Retinal pigment epithelial cell (primary cell): ENCODE measurements at regions not wholly inside any gene's neighbourhood (a gene's known extent, or its start where the extent isn't known, plus 50 kb on each side); places are given as distances from the start of the nearest gene placed in this dataset.
"Not testable (repeated sequence)": the region's sequence is repeated elsewhere in the genome, so short reads cannot be mapped to it uniquely, and the experiment has no call there.

Experiments used
- DNase-seq: peaks from one replicate; pipeline ENCODE4 v3.0.0-alpha.2; 2010; ENCODE audit warnings: low read depth
- H3K4me3 ChIP-seq: 2 replicates; pipeline ENCODE4 v1.5.1; 2011; ENCODE audit warnings: mild to moderate bottlenecking, low read length, control low read depth, moderate library complexity
- CTCF ChIP-seq: conservative IDR thresholded peaks from 2 replicates; pipeline ENCODE4 v1.5.1; 2011; ENCODE audit warnings: low read depth, low read length, control low read depth, inconsistent platforms

GRCh38 chr5:75839547-75839946, 122.3 kb upstream of the POC5 start:
- DNase-seq = no peak
- no peak overlapping the region for H3K4me3 ChIP-seq
- no peak for TF ChIP-seq CTCF

DNA sequence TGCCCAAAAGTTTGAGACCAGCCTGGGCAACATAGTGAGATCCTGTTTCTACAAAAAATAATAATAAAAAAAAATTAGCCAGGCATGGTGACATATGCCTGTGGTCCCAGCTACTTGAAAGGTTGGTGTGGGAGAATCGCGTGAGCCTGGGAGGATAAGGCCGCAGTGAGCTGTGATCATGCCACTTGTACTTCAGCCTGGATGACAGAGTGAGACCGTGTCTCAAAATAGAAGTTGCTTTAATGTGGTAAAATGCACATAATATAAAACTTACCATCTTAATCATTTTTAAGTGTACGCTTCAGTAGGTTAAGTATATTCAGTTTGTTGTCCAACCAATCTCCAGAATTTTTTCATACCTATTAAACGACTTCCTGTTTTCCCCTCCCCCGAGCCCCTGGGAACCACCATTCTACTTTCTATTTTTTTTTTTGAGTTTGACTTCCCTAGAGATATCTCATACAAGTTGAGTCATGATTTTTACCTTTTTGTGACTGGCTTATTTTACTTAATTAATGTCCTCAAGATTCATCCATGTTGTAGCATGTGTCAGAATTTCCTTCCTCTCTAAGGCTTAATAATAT, 120.1 kb upstream of the POC5 start:
- no peak overlapping the region for H3K4me3 ChIP-seq
- no peak for TF ChIP-seq CTCF
- DNase-seq = no peak

DNA sequence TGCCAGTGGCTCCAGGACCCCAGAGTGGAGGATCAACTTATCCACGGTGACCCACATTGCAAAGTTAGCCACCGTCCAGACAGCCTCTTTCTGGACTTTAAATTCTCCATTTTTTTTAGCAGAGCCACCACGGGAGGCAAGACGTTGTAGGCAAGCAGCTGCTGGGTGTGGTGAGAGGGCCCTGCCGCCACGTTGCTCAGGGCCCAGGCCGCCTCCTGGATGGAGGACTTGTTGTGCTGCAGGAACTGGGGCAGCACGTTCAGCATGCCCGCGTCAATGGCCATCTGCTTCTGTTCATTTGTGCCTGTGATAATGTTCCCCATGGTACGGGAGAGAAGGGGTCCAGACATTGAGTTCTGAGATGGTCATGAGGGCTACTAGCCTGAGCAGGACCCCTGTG, 114.3 kb upstream of the POC5 start:
- no peak for DNase-seq
- no peak for TF ChIP-seq CTCF

GRCh38 chr5:75828029-75828428, 110.8 kb upstream of the POC5 start:
- H3K4me3 ChIP-seq = no peak overlapping the region
- no peak for TF ChIP-seq CTCF
- no peak for DNase-seq

More for the DNA sequence above, 114.3 kb upstream of the POC5 start:
- H3K4me3 ChIP-seq = no peak overlapping the region

- TF ChIP-seq CTCF = no peak
- H3K4me3 ChIP-seq = no peak overlapping the region
- no peak for DNase-seq
These were observed 107.1 kb upstream of the POC5 start for GRCh38 chr5:75824323-75824722.

DNA sequence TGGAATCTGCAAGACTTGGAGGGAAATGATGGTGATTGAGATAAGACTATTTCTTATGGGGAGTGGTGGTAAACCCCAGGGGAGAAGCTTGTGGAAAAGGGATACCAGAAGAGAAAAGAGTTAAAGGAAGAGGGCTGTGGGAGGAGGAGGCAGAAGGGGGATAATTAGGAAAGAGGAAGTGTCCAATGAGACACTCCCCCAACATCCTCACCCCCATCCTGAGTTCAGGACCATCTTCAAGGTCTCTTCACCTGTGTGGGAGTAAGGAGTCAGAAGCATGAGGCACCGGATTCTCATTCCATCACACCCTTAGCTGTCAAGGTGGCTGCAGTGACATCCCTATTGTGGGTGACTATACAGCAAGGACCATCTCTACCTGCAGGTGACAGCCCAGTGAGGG, 106.6 kb upstream of the POC5 start:
- no peak overlapping the region for H3K4me3 ChIP-seq
- DNase-seq = no peak
- no peak for TF ChIP-seq CTCF

DNA sequence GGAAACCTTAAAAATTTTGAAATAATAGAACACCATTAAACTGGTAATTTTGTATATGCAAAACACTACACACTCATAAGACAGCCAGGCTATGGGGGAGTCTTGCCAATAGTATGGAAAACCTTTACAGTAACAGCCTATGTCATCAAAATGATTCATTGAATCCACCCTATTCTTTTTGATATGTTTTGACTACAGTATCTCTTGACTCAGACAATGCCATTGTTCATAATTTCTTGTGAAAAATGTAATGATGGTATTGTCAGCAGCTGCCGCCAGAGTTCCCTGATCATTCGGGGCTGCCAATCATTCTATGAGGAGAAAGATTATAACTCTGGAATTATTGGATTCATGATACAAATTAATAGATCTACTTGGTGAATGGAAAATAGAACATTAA, 101.4 kb upstream of the POC5 start:
- H3K4me3 ChIP-seq = no peak overlapping the region
- TF ChIP-seq CTCF = no peak
- DNase-seq = no peak

- DNase-seq, H3K4me3 ChIP-seq: not testable (repeated sequence)
These were observed 82.5 kb upstream of the POC5 start for GRCh38 chr5:75799695-75800094.

GRCh38 chr5:75769338-75769737, 52.1 kb upstream of the POC5 start:
- H3K4me3 ChIP-seq, DNase-seq: not testable (repeated sequence)
